DOHH2 (cell line): ENCODE measurements at regions not wholly inside any gene's neighbourhood (a gene's known extent, or its start where the extent isn't known, plus 50 kb on each side); places are given as distances from the start of the nearest gene placed in this dataset.

Source experiments
- H3F3A ChIP-seq: fragments of 200-600 bp; sonication (generic), shearing (Covaris generic); 2 replicates; pipeline ENCODE4 v1.6.0; 2016; ENCODE audit warnings: antibody characterized with exemption, mild to moderate bottlenecking; ENCODE audit not compliant: control insufficient read depth, insufficient read depth
- H3K27ac ChIP-seq: fragments of 200-600 bp; sonication (generic); 2 replicates; pipeline ENCODE4 v1.5.1; 2014; ENCODE audit warnings: low read depth, mild to moderate bottlenecking, low read length, moderate library complexity
- H3K27me3 ChIP-seq: fragments of 200-600 bp; sonication (generic); 2 replicates; pipeline ENCODE4 v1.6.1; 2014; ENCODE audit warnings: mild to moderate bottlenecking, low read length, mixed read lengths; ENCODE audit not compliant: control insufficient read depth
- H3K36me3 ChIP-seq: fragments of 200-600 bp; sonication (generic); 2 replicates; pipeline ENCODE4 v1.6.1; 2014; ENCODE audit warnings: mild to moderate bottlenecking, low read length, moderate library complexity, mixed read lengths; ENCODE audit not compliant: control insufficient read depth
- H3K4me1 ChIP-seq: fragments of 200-600 bp; sonication (generic); 2 replicates; pipeline ENCODE4 v1.6.1; 2014; ENCODE audit warnings: mild to moderate bottlenecking, low read length, mixed read lengths; ENCODE audit not compliant: control insufficient read depth
- H3K4me2 ChIP-seq: fragments of 200-600 bp; sonication (generic); 2 replicates; pipeline ENCODE4 v1.6.0; 2014; ENCODE audit warnings: mild to moderate bottlenecking, low read length, moderate library complexity
- H3K4me3 ChIP-seq: fragments of 200-600 bp; sonication (generic); 2 replicates; pipeline ENCODE4 v1.5.1; 2014; ENCODE audit warnings: mild to moderate bottlenecking, low read length, mixed read lengths
- H3K79me2 ChIP-seq: fragments of 200-600 bp; sonication (generic); 2 replicates; pipeline ENCODE4 v1.6.1; 2014; ENCODE audit warnings: mild to moderate bottlenecking, low read length, mixed read lengths; ENCODE audit not compliant: control insufficient read depth
- H3K9me2 ChIP-seq: fragments of 200-600 bp; sonication (generic); replicated peaks from 2 replicates; pipeline ENCODE4 v1.6.1; 2014; ENCODE audit warnings: mild to moderate bottlenecking, low read length, mixed read lengths; ENCODE audit not compliant: control insufficient read depth
- H3K9me3 ChIP-seq: fragments of 200-600 bp; sonication (generic); 2 replicates; pipeline ENCODE4 v1.6.1; 2014; ENCODE audit warnings: antibody characterized with exemption, low read length, mixed read lengths; ENCODE audit not compliant: control insufficient read depth, insufficient read depth
- H4K20me1 ChIP-seq: fragments of 200-600 bp; sonication (generic); 2 replicates; pipeline ENCODE4 v1.6.0; 2014; ENCODE audit warnings: low read depth, mild to moderate bottlenecking, antibody characterized with exemption, low read length, moderate library complexity; ENCODE audit not compliant: control insufficient read depth, insufficient read depth
- CTCF ChIP-seq: fragments of 200-600 bp; sonication (generic); IDR thresholded peaks from one replicate; pipeline ENCODE4 v1.5.1; 2014; ENCODE audit warnings: antibody characterized with exemption, mild to moderate bottlenecking, low read depth, low read length; ENCODE audit not compliant: poor library complexity, severe bottlenecking
- EZH2phosphoT487 ChIP-seq: fragments of 200-600 bp; sonication (generic); IDR thresholded peaks from 2 replicates; pipeline ENCODE4 v1.6.1; 2017; ENCODE audit warnings: borderline replicate concordance, mild to moderate bottlenecking, antibody characterized with exemption, low read length, moderate library complexity, mixed read lengths

GRCh38 chr1:114278911-114279310 is 125.2 kb upstream of the SYT6 start:
- H3K9me3 ChIP-seq: no peaks in the 10 kb centered on the region
- H3K27me3 ChIP-seq: 0 out of 2 replicates have a peak, but pooled peaks cover 3% of the 10 kb centered on the region

GRCh38 chr1:114278430-114278829 is 124.8 kb upstream of the SYT6 start:
- H3K79me2 ChIP-seq: no peaks in the 10 kb centered on the region
- H4K20me1 ChIP-seq: no peaks in the 10 kb centered on the region
- no peaks in the 10 kb centered on the region for H3F3A ChIP-seq
- 0 out of 2 replicates have a peak, but pooled peaks cover 3% of the 10 kb centered on the region for H3K27me3 ChIP-seq
- H3K4me3 ChIP-seq: no peak overlapping the region
- no peak for TF ChIP-seq EZH2phosphoT487
- no peaks in the 10 kb centered on the region for H3K9me3 ChIP-seq
- H3K36me3 ChIP-seq: no peaks in the 10 kb centered on the region
- no peak overlapping the region for H3K4me2 ChIP-seq
- H3K27ac ChIP-seq: no peak overlapping the region
- H3K9me2 ChIP-seq: no peaks in the 10 kb centered on the region
- no peaks in the 10 kb centered on the region for H3K4me1 ChIP-seq

More at GRCh38 chr1:114278911-114279310, 125.2 kb upstream of the SYT6 start:
- H3K9me2 ChIP-seq: no peaks in the 10 kb centered on the region
- H3K4me1 ChIP-seq: no peaks in the 10 kb centered on the region
- no peaks in the 10 kb centered on the region for H3F3A ChIP-seq
- H3K27ac ChIP-seq: no peak overlapping the region
- no peaks in the 10 kb centered on the region for H3K79me2 ChIP-seq
- no peaks in the 10 kb centered on the region for H3K36me3 ChIP-seq
- no peak for TF ChIP-seq CTCF
- no peak for TF ChIP-seq EZH2phosphoT487
- H3K4me2 ChIP-seq: no peak overlapping the region
- no peaks in the 10 kb centered on the region for H4K20me1 ChIP-seq
- no peak overlapping the region for H3K4me3 ChIP-seq

GRCh38 chr1:114274621-114275317 is 121.1 kb upstream of the SYT6 start:
- no peak overlapping the region for H3K4me2 ChIP-seq
- H3K4me3 ChIP-seq: no peak overlapping the region
- no peaks in the 10 kb centered on the region for H3K9me3 ChIP-seq
- H4K20me1 ChIP-seq: no peaks in the 10 kb centered on the region
- H3K36me3 ChIP-seq: no peaks in the 10 kb centered on the region
- no peaks in the 10 kb centered on the region for H3K4me1 ChIP-seq
- H3K27ac ChIP-seq: no peak overlapping the region
- H3K9me2 ChIP-seq: no peaks in the 10 kb centered on the region
- H3F3A ChIP-seq: no peaks in the 10 kb centered on the region
- no peaks in the 10 kb centered on the region for H3K79me2 ChIP-seq
- 0 out of 2 replicates have a peak, but pooled peaks cover 4% of the 10 kb centered on the region for H3K27me3 ChIP-seq
- TF ChIP-seq CTCF (no peak), EZH2phosphoT487 (no peak)

- no peak overlapping the region for H3K27ac ChIP-seq
- H3K4me1 ChIP-seq: no peaks in the 10 kb centered on the region
- H3K79me2 ChIP-seq: no peaks in the 10 kb centered on the region
- H3K4me3 ChIP-seq: no peak overlapping the region
- no peaks in the 10 kb centered on the region for H3F3A ChIP-seq
- H3K9me2 ChIP-seq: no peaks in the 10 kb centered on the region
- 0 out of 2 replicates have a peak, but pooled peaks cover 2% of the 10 kb centered on the region for H3K27me3 ChIP-seq
- no peak for TF ChIP-seq EZH2phosphoT487
- H3K4me2 ChIP-seq: no peak overlapping the region
- no peaks in the 10 kb centered on the region for H4K20me1 ChIP-seq
- no peaks in the 10 kb centered on the region for H3K9me3 ChIP-seq
- H3K36me3 ChIP-seq: no peaks in the 10 kb centered on the region
These were observed 118.9 kb upstream of the SYT6 start for GRCh38 chr1:114272593-114272992.
